Hypothalamus (tissue), 51 donors: ENCODE measurements at regions not wholly inside any gene's neighbourhood (a gene's known extent, or its start where the extent isn't known, plus 50 kb on each side); places are given as distances from the start of the nearest gene placed in this dataset.
"Not testable (repeated sequence)": the region's sequence is repeated elsewhere in the genome, so short reads cannot be mapped to it uniquely, and the experiment has no call there.

Experiments used
- DNase-seq, 51 donors: peaks; one replicate each; lab custom pipeline; 2025; lab: John Stamatoyannopoulos, UW

- peak in 1 of 51 donors; percentile 47 for DNase-seq
Measured at GRCh38 chr9:129547869-129548570, 72.9 kb downstream of the C9orf50 start.

- no peak for DNase-seq
Measured at GRCh38 chr9:129547063-129547462, 73.8 kb downstream of the C9orf50 start.

- DNase-seq = not testable (repeated sequence)
Measured at GRCh38 chr9:129545876-129546275, 75.0 kb downstream of the C9orf50 start.

GRCh38 chr9:129544761-129545160 lies 76.1 kb downstream of the C9orf50 start:
- DNase-seq = no peak

- no peak for DNase-seq
Measured at GRCh38 chr9:129542741-129543140, 78.2 kb downstream of the C9orf50 start.

GRCh38 chr9:129541270-129541669 lies 79.6 kb downstream of the C9orf50 start:
- DNase-seq = no peak

GRCh38 chr9:129539446-129539845 lies 81.5 kb downstream of the C9orf50 start:
- DNase-seq = no peak

- not testable (repeated sequence) for DNase-seq
Measured at GRCh38 chr9:129531860-129532402, 89.0 kb downstream of the C9orf50 start.

GRCh38 chr9:129527955-129528354 lies 92.9 kb downstream of the C9orf50 start:
- DNase-seq = not testable (repeated sequence)

- DNase-seq = no peak
Measured at GRCh38 chr9:129525656-129526196, 95.2 kb downstream of the C9orf50 start.

GRCh38 chr9:129524582-129525270 lies 96.2 kb downstream of the C9orf50 start:
- DNase-seq = no peak

GRCh38 chr9:129523943-129524581 lies 96.8 kb downstream of the C9orf50 start:
- DNase-seq = no peak

- DNase-seq = no peak
Measured at GRCh38 chr9:129522351-129522750, 98.5 kb downstream of the C9orf50 start.

GRCh38 chr9:129520082-129520481 lies 100.8 kb downstream of the C9orf50 start:
- DNase-seq = no peak

- DNase-seq = no peak
Measured at GRCh38 chr9:129518074-129518473, 102.8 kb downstream of the C9orf50 start.

- DNase-seq = no peak
Measured at GRCh38 chr9:129517006-129517405, 103.9 kb downstream of the C9orf50 start.

GRCh38 chr9:129514891-129515290 lies 106.0 kb downstream of the C9orf50 start:
- no peak for DNase-seq

- DNase-seq = no peak
Measured at GRCh38 chr9:129514497-129514867, 106.4 kb downstream of the C9orf50 start.

GRCh38 chr9:129513856-129514496 lies 106.9 kb downstream of the C9orf50 start:
- no peak for DNase-seq

- no peak for DNase-seq
Measured at GRCh38 chr9:129513282-129513681, 107.6 kb downstream of the C9orf50 start.
